Panc1 (cell line): ENCODE measurements at regions not wholly inside any gene's neighbourhood (a gene's known extent, or its start where the extent isn't known, plus 50 kb on each side); places are given as distances from the start of the nearest gene placed in this dataset.

ENCODE experiments used
- POLR2AphosphoS5 ChIP-seq: IDR thresholded peaks from 2 replicates; pipeline ENCODE4 v1.6.1; 2012; ENCODE audit warnings: mild to moderate bottlenecking, low read depth, low read length, moderate library complexity
- REST ChIP-seq, 2 experiments: IDR thresholded peaks; 2 replicates each; pipeline ENCODE4 v1.6.1; 2011 to 2012; ENCODE audit warnings: low read depth in 2 of 2, control low read depth in 1 of 2, low read length in 1 of 2, mild to moderate bottlenecking in 1 of 2, moderate library complexity in 1 of 2; ENCODE audit not compliant: insufficient read depth in 1 of 2
- SIN3A ChIP-seq: IDR thresholded peaks from 2 replicates; pipeline ENCODE4 v1.6.1; 2012; ENCODE audit warnings: low read depth, mild to moderate bottlenecking, low read length, moderate library complexity, borderline replicate concordance; ENCODE audit not compliant: insufficient read depth
- TF ChIP-seq, protein P1 (sequence below): fragments of 450-650 bp; IDR thresholded peaks from 2 replicates; pipeline ENCODE4 v1.5.1; 2017; ENCODE audit warnings: mild to moderate bottlenecking

DNA sequence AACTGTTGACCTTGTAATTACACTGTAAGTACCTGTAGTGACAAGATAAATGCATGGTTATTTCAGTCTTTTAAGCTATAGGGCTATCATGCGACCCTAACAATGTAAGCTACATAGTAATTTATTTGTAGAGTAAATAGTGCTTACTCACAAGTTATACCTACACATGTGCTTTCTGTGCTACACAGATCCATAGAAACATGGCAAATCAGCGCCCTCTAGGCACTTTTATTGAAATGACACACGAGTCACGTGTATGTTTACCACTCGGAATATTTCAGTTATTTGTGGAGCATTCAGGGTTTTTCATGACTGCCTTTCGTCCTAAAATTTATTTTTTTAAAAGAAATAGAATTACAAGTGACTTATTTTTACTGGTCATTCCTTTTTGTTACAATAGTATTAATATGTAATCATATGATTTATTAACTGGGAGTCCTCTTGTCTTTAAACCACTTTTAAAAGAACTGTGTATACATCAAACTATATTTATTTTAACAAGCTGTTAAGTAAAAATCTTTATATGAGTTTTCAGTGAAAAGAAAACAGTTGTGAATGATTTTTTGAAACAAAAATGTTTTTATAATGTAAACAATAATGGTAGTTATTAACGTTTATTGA lies 1242.3 kb upstream of the WWC1 start:
- TF ChIP-seq POLR2AphosphoS5 (no peak), REST (IDR thresholded peaks at IDR 0.05; ENCODE audit: insufficient read depth in 1 of 2, low read depth in 2 of 2, low read length in 1 of 2) (no peak), SIN3A (no peak)
- TF ChIP-seq, protein P1, sequence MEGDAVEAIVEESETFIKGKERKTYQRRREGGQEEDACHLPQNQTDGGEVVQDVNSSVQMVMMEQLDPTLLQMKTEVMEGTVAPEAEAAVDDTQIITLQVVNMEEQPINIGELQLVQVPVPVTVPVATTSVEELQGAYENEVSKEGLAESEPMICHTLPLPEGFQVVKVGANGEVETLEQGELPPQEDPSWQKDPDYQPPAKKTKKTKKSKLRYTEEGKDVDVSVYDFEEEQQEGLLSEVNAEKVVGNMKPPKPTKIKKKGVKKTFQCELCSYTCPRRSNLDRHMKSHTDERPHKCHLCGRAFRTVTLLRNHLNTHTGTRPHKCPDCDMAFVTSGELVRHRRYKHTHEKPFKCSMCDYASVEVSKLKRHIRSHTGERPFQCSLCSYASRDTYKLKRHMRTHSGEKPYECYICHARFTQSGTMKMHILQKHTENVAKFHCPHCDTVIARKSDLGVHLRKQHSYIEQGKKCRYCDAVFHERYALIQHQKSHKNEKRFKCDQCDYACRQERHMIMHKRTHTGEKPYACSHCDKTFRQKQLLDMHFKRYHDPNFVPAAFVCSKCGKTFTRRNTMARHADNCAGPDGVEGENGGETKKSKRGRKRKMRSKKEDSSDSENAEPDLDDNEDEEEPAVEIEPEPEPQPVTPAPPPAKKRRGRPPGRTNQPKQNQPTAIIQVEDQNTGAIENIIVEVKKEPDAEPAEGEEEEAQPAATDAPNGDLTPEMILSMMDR = peak; percentile 48; the same call in 1 of the 2 replicates
